Astrocyte (in vitro differentiated cells and primary cell): ENCODE measurements at regions not wholly inside any gene's neighbourhood (a gene's known extent, or its start where the extent isn't known, plus 50 kb on each side); places are given as distances from the start of the nearest gene placed in this dataset.

Experiments used
- DNase-seq: peaks from one replicate; pipeline ENCODE4 v3.0.0-alpha.2; 2010; ENCODE audit warnings: low read depth
- FAIRE-seq: peaks from 2 replicates; lab custom pipeline; 2011; peaks lifted over from hg19 to GRCh38; lab: Jason Lieb, UNC
- H2AFZ ChIP-seq: 2 replicates; pipeline ENCODE4 v1.6.0; 2012; ENCODE audit warnings: low read depth, low read length, inconsistent platforms
- H3K27ac ChIP-seq: 2 replicates; pipeline ENCODE4 v1.5.1; 2011; ENCODE audit warnings: low read depth, low read length, inconsistent platforms
- H3K27me3 ChIP-seq: 2 replicates; pipeline ENCODE4 v1.6.0; 2011; ENCODE audit warnings: low read length, inconsistent platforms; ENCODE audit not compliant: insufficient read depth
- H3K36me3 ChIP-seq: 2 replicates; pipeline ENCODE4 v1.5.1; 2011; ENCODE audit warnings: low read length, inconsistent platforms; ENCODE audit not compliant: insufficient read depth
- H3K4me1 ChIP-seq: 2 replicates; pipeline ENCODE4 v1.5.1; 2011; ENCODE audit warnings: low read length, inconsistent platforms; ENCODE audit not compliant: insufficient read depth
- H3K4me2 ChIP-seq: 2 replicates; pipeline ENCODE4 v1.6.0; 2012; ENCODE audit warnings: low read length, inconsistent platforms
- H3K4me3 ChIP-seq: 2 replicates; pipeline ENCODE4 v1.5.1; 2011; ENCODE audit warnings: low read depth, mild to moderate bottlenecking, low read length, inconsistent platforms; ENCODE audit not compliant: insufficient read depth
- H3K79me2 ChIP-seq: 2 replicates; pipeline ENCODE4 v1.6.0; 2012; ENCODE audit warnings: mild to moderate bottlenecking, low read length, inconsistent platforms; ENCODE audit not compliant: insufficient read depth
- H3K9ac ChIP-seq: 2 replicates; pipeline ENCODE4 v1.6.0; 2012; ENCODE audit warnings: mild to moderate bottlenecking, low read length, inconsistent platforms
- H3K9me3 ChIP-seq: 2 replicates; pipeline ENCODE4 v1.5.1; 2012; ENCODE audit warnings: low read depth, mild to moderate bottlenecking, low read length, inconsistent platforms; ENCODE audit not compliant: insufficient read depth
- H4K20me1 ChIP-seq: 2 replicates; pipeline ENCODE4 v1.6.0; 2012; ENCODE audit warnings: low read length, inconsistent platforms; ENCODE audit not compliant: insufficient read depth
- H3K27ac Mint-ChIP-seq: one replicate; pipeline ENCODE4 v1.8.0; 2021; ENCODE audit warnings: mild to moderate bottlenecking, mixed read lengths; ENCODE audit not compliant: unreplicated experiment
- H3K27me3 Mint-ChIP-seq: one replicate; pipeline ENCODE4 v1.8.0; 2021; ENCODE audit warnings: low read depth, mixed read lengths; ENCODE audit not compliant: unreplicated experiment
- H3K36me3 Mint-ChIP-seq: one replicate; pipeline ENCODE4 v1.8.0; 2021; ENCODE audit warnings: low read depth, mixed read lengths; ENCODE audit not compliant: unreplicated experiment
- H3K4me1 Mint-ChIP-seq: one replicate; pipeline ENCODE4 v1.8.0; 2021; ENCODE audit warnings: low read depth, mixed read lengths; ENCODE audit not compliant: unreplicated experiment
- H3K4me3 Mint-ChIP-seq: one replicate; pipeline ENCODE4 v1.8.0; 2021; ENCODE audit warnings: mild to moderate bottlenecking, moderate library complexity, mixed read lengths; ENCODE audit not compliant: unreplicated experiment
- H3K9me3 Mint-ChIP-seq: one replicate; pipeline ENCODE4 v1.8.0; 2021; ENCODE audit warnings: mild to moderate bottlenecking, mixed read lengths; ENCODE audit not compliant: unreplicated experiment
- CTCF ChIP-seq: IDR thresholded peaks from 2 replicates; pipeline ENCODE4 v1.5.1; 2011; ENCODE audit warnings: low read depth, mild to moderate bottlenecking, inconsistent platforms, low read length, moderate library complexity; ENCODE audit not compliant: insufficient read depth
- EZH2 ChIP-seq: IDR thresholded peaks from 2 replicates; pipeline ENCODE4 v1.6.1; 2012; ENCODE audit warnings: mild to moderate bottlenecking, low read length, inconsistent platforms; ENCODE audit not compliant: insufficient read depth

- Histone ChIP-seq H2AFZ (peak overlapping the region; percentile 5), H3K9me3 (no peaks in the 10 kb centered on the region), H3K36me3 (no peaks in the 10 kb centered on the region), H3K4me3 (no peak overlapping the region), H3K9ac (no peak overlapping the region), H3K27me3 (no peaks in the 10 kb centered on the region), H3K27ac (no peak overlapping the region), H3K4me1 (peaks cover 6% of the 10 kb centered on the region), H4K20me1 (no peaks in the 10 kb centered on the region), H3K79me2 (no peaks in the 10 kb centered on the region), H3K4me2 (peak overlapping the region; percentile 9)
- DNase-seq = peak; percentile 25
- TF ChIP-seq EZH2 = no peak
- TF ChIP-seq CTCF = no peak
- Mint-ChIP-seq H3K27ac (no peak overlapping the region), H3K9me3 (peaks cover 4% of the 10 kb centered on the region), H3K4me1 (peaks cover 6% of the 10 kb centered on the region), H3K27me3 (no peaks in the 10 kb centered on the region), H3K4me3 (no peak overlapping the region), H3K36me3 (no peaks in the 10 kb centered on the region)
- no peak for FAIRE-seq
Observed at GRCh38 chr17:14471052-14471451, 170.2 kb downstream of the HS3ST3B1 start.

- Histone ChIP-seq H3K9ac (no peak overlapping the region), H3K27ac (no peak overlapping the region)
Observed at GRCh38 chr17:14470417-14470816, 169.5 kb downstream of the HS3ST3B1 start.

More at GRCh38 chr17:14470417-14470816, 169.5 kb downstream of the HS3ST3B1 start:
- no peak overlapping the region for H3K4me3 Mint-ChIP-seq
- H3K4me3 ChIP-seq = no peak overlapping the region
- H3K36me3 Mint-ChIP-seq = no peaks in the 10 kb centered on the region
- H3K4me2 ChIP-seq = peak overlapping the region; percentile 9
- H3K4me1 ChIP-seq = peaks cover 6% of the 10 kb centered on the region
- H3K9me3 Mint-ChIP-seq = peaks cover 4% of the 10 kb centered on the region
- TF ChIP-seq CTCF (no peak), EZH2 (no peak)
- no peaks in the 10 kb centered on the region for H3K27me3 ChIP-seq
- no peaks in the 10 kb centered on the region for H3K79me2 ChIP-seq
- no peak overlapping the region for H2AFZ ChIP-seq
- no peak for DNase-seq
- no peak overlapping the region for H3K27ac Mint-ChIP-seq
- peaks cover 6% of the 10 kb centered on the region for H3K4me1 Mint-ChIP-seq
- H3K36me3 ChIP-seq = no peaks in the 10 kb centered on the region
- H3K9me3 ChIP-seq = no peaks in the 10 kb centered on the region
- H3K27me3 Mint-ChIP-seq = no peaks in the 10 kb centered on the region
- FAIRE-seq = no peak
- H4K20me1 ChIP-seq = no peaks in the 10 kb centered on the region
